ENCODE measurements at regions not wholly inside any gene's neighbourhood (a gene's known extent, or its start where the extent isn't known, plus 50 kb on each side); places are given as distances from the start of the nearest gene placed in this dataset.

- no peak for DNase-seq
- no peak for ATAC-seq (replicated peaks)
- Mint-ChIP-seq H3K4me1 (ENCODE audit: low read depth in 2 of 2) (no peaks in the 10 kb centered on the region), H3K27ac (no peak overlapping the region), H3K9me3 (peaks cover 0 to 8% of the 10 kb centered on the region in 2 donors), H3K27me3 (no peaks in the 10 kb centered on the region), H3K4me3 (no peak overlapping the region), H3K36me3 (ENCODE audit: insufficient read depth) (no peaks in the 10 kb centered on the region)
These were observed 667.4 kb upstream of the SEMA6A start for GRCh38 chr5:117242028-117242427.

GRCh38 chr5:117236941-117237340, 662.3 kb upstream of the SEMA6A start:
- DNase-seq (no peak), ATAC-seq (replicated peaks) (no peak)
- no peaks in the 10 kb centered on the region for H3K36me3 Mint-ChIP-seq (ENCODE audit: insufficient read depth)
- H3K27me3 Mint-ChIP-seq = no peaks in the 10 kb centered on the region
- H3K27ac Mint-ChIP-seq = no peak overlapping the region
- H3K4me3 Mint-ChIP-seq = no peak overlapping the region
- no peaks in the 10 kb centered on the region for H3K4me1 Mint-ChIP-seq (ENCODE audit: low read depth in 2 of 2)
- peaks cover 5 to 7% of the 10 kb centered on the region in 2 donors for H3K9me3 Mint-ChIP-seq

- DNase-seq (no peak), ATAC-seq (replicated peaks) (no peak)
- Mint-ChIP-seq H3K4me1 (ENCODE audit: low read depth in 2 of 2) (no peaks in the 10 kb centered on the region), H3K4me3 (no peak overlapping the region), H3K27ac (no peak overlapping the region), H3K9me3 (peaks cover 6 to 8% of the 10 kb centered on the region in 2 donors), H3K27me3 (no peaks in the 10 kb centered on the region), H3K36me3 (ENCODE audit: insufficient read depth) (no peaks in the 10 kb centered on the region)
These were observed 661.2 kb upstream of the SEMA6A start for GRCh38 chr5:117235786-117236185.

GRCh38 chr5:117230375-117230774, 655.8 kb upstream of the SEMA6A start:
- H3K27me3 Mint-ChIP-seq = no peaks in the 10 kb centered on the region
- H3K9me3 Mint-ChIP-seq = peaks cover 3 to 8% of the 10 kb centered on the region in 2 donors
- H3K27ac Mint-ChIP-seq = no peak overlapping the region
- no peaks in the 10 kb centered on the region for H3K36me3 Mint-ChIP-seq (ENCODE audit: insufficient read depth)
- no peak for DNase-seq
- no peaks in the 10 kb centered on the region for H3K4me1 Mint-ChIP-seq (ENCODE audit: low read depth in 2 of 2)
- H3K4me3 Mint-ChIP-seq = no peak overlapping the region
- ATAC-seq (replicated peaks) = no peak

- Mint-ChIP-seq H3K27ac (no peak overlapping the region), H3K27me3 (no peaks in the 10 kb centered on the region), H3K36me3 (ENCODE audit: insufficient read depth) (no peaks in the 10 kb centered on the region), H3K4me1 (ENCODE audit: low read depth in 2 of 2) (no peaks in the 10 kb centered on the region), H3K4me3 (no peak overlapping the region), H3K9me3 (peaks cover 3 to 15% of the 10 kb centered on the region in 2 donors)
- ATAC-seq (replicated peaks) = no peak
- no peak for DNase-seq
These were observed 646.1 kb upstream of the SEMA6A start for GRCh38 chr5:117220730-117221129.

- no peak for DNase-seq
- H3K36me3 Mint-ChIP-seq (ENCODE audit: insufficient read depth) = no peaks in the 10 kb centered on the region
- no peak for ATAC-seq (replicated peaks)
These were observed 644.2 kb upstream of the SEMA6A start for GRCh38 chr5:117218789-117219188.

GRCh38 chr5:117212866-117213265, 638.2 kb upstream of the SEMA6A start:
- ATAC-seq (replicated peaks) = no peak

More at GRCh38 chr5:117218789-117219188, 644.2 kb upstream of the SEMA6A start:
- Mint-ChIP-seq H3K27me3 (no peaks in the 10 kb centered on the region), H3K4me3 (no peak overlapping the region), H3K27ac (no peak overlapping the region), H3K9me3 (peaks cover 3 to 15% of the 10 kb centered on the region in 2 donors), H3K4me1 (ENCODE audit: low read depth in 2 of 2) (no peaks in the 10 kb centered on the region)

GRCh38 chr5:117210796-117211195, 636.2 kb upstream of the SEMA6A start:
- ATAC-seq (replicated peaks) = no peak
- Mint-ChIP-seq H3K4me1 (ENCODE audit: low read depth in 2 of 2) (no peaks in the 10 kb centered on the region), H3K27ac (no peak overlapping the region), H3K9me3 (peaks cover 5% of the 10 kb centered on the region in 2 donors), H3K4me3 (no peak overlapping the region), H3K36me3 (ENCODE audit: insufficient read depth) (no peaks in the 10 kb centered on the region), H3K27me3 (no peaks in the 10 kb centered on the region)
- no peak for DNase-seq

More at GRCh38 chr5:117212866-117213265, 638.2 kb upstream of the SEMA6A start:
- peaks cover 5 to 6% of the 10 kb centered on the region in 2 donors for H3K9me3 Mint-ChIP-seq
- no peaks in the 10 kb centered on the region for H3K27me3 Mint-ChIP-seq
- no peak for DNase-seq
- no peaks in the 10 kb centered on the region for H3K36me3 Mint-ChIP-seq (ENCODE audit: insufficient read depth)
- H3K4me3 Mint-ChIP-seq = no peak overlapping the region
- H3K27ac Mint-ChIP-seq = no peak overlapping the region
- no peaks in the 10 kb centered on the region for H3K4me1 Mint-ChIP-seq (ENCODE audit: low read depth in 2 of 2)

GRCh38 chr5:117209479-117209878, 634.9 kb upstream of the SEMA6A start:
- H3K4me3 Mint-ChIP-seq = no peak overlapping the region
- no peaks in the 10 kb centered on the region for H3K36me3 Mint-ChIP-seq (ENCODE audit: insufficient read depth)
- DNase-seq (no peak), ATAC-seq (replicated peaks) (no peak)
- peaks cover 5 to 8% of the 10 kb centered on the region in 2 donors for H3K9me3 Mint-ChIP-seq
- H3K4me1 Mint-ChIP-seq (ENCODE audit: low read depth in 2 of 2) = no peaks in the 10 kb centered on the region
- no peaks in the 10 kb centered on the region for H3K27me3 Mint-ChIP-seq
- H3K27ac Mint-ChIP-seq = no peak overlapping the region

GRCh38 chr5:117207088-117207668, 632.6 kb upstream of the SEMA6A start:
- Mint-ChIP-seq H3K27me3 (no peaks in the 10 kb centered on the region), H3K9me3 (peaks cover 0 to 12% of the 10 kb centered on the region in 2 donors), H3K4me3 (no peak overlapping the region), H3K27ac (no peak overlapping the region), H3K36me3 (ENCODE audit: insufficient read depth) (no peaks in the 10 kb centered on the region), H3K4me1 (ENCODE audit: low read depth in 2 of 2) (no peaks in the 10 kb centered on the region)
- ATAC-seq (replicated peaks) (no peak), DNase-seq (no peak)

- no peak for ATAC-seq (replicated peaks)
These were observed 631.3 kb upstream of the SEMA6A start for GRCh38 chr5:117205894-117206293.

GRCh38 chr5:117204926-117205869, 630.6 kb upstream of the SEMA6A start:
- no peak overlapping the region for H3K4me3 Mint-ChIP-seq
- H3K27me3 Mint-ChIP-seq = no peaks in the 10 kb centered on the region
- no peak for DNase-seq
- H3K4me1 Mint-ChIP-seq (ENCODE audit: low read depth in 2 of 2) = no peaks in the 10 kb centered on the region
- H3K36me3 Mint-ChIP-seq (ENCODE audit: insufficient read depth) = no peaks in the 10 kb centered on the region
- no peak overlapping the region for H3K27ac Mint-ChIP-seq
- no peak for ATAC-seq (replicated peaks)
- peaks cover 0 to 15% of the 10 kb centered on the region in 2 donors for H3K9me3 Mint-ChIP-seq

More at GRCh38 chr5:117205894-117206293, 631.3 kb upstream of the SEMA6A start:
- peaks cover 0 to 15% of the 10 kb centered on the region in 2 donors for H3K9me3 Mint-ChIP-seq
- no peak overlapping the region for H3K27ac Mint-ChIP-seq
- no peaks in the 10 kb centered on the region for H3K36me3 Mint-ChIP-seq (ENCODE audit: insufficient read depth)
- DNase-seq = no peak
- no peaks in the 10 kb centered on the region for H3K4me1 Mint-ChIP-seq (ENCODE audit: low read depth in 2 of 2)
- no peaks in the 10 kb centered on the region for H3K27me3 Mint-ChIP-seq
- no peak overlapping the region for H3K4me3 Mint-ChIP-seq

- DNase-seq (no peak), ATAC-seq (replicated peaks) (no peak)
- Mint-ChIP-seq H3K27ac (no peak overlapping the region), H3K27me3 (no peaks in the 10 kb centered on the region), H3K4me1 (ENCODE audit: low read depth in 2 of 2) (no peaks in the 10 kb centered on the region), H3K9me3 (peaks cover 0 to 11% of the 10 kb centered on the region in 2 donors), H3K36me3 (ENCODE audit: insufficient read depth) (no peaks in the 10 kb centered on the region), H3K4me3 (no peak overlapping the region)
These were observed 629.8 kb upstream of the SEMA6A start for GRCh38 chr5:117204404-117204803.

- H3K27me3 Mint-ChIP-seq = no peaks in the 10 kb centered on the region
- ATAC-seq (replicated peaks) = no peak
- H3K4me3 Mint-ChIP-seq = no peak overlapping the region
- H3K9me3 Mint-ChIP-seq = peaks cover 0 to 11% of the 10 kb centered on the region in 2 donors
- no peaks in the 10 kb centered on the region for H3K36me3 Mint-ChIP-seq (ENCODE audit: insufficient read depth)
- no peak for DNase-seq
- no peak overlapping the region for H3K27ac Mint-ChIP-seq
- H3K4me1 Mint-ChIP-seq (ENCODE audit: low read depth in 2 of 2) = no peaks in the 10 kb centered on the region
These were observed 629.0 kb upstream of the SEMA6A start for GRCh38 chr5:117203584-117203983.
